OCI-LY1 (cell line): ENCODE measurements at regions not wholly inside any gene's neighbourhood (a gene's known extent, or its start where the extent isn't known, plus 50 kb on each side); places are given as distances from the start of the nearest gene placed in this dataset.

ENCODE experiments used
- H2AFZ ChIP-seq: fragments of 200-600 bp; sonication (generic), shearing (Covaris generic); 2 replicates; pipeline ENCODE4 v1.6.0; 2014; ENCODE audit warnings: antibody characterized with exemption, mild to moderate bottlenecking, low read length
- H3F3A ChIP-seq: fragments of 200-600 bp; sonication (generic), shearing (Covaris generic); 2 replicates; pipeline ENCODE4 v1.6.0; 2014; ENCODE audit warnings: mild to moderate bottlenecking, antibody characterized with exemption, low read length, moderate library complexity; ENCODE audit not compliant: insufficient read depth
- H3K27ac ChIP-seq: fragments of 200-600 bp; sonication (generic); 2 replicates; pipeline ENCODE4 v1.5.1; 2014; ENCODE audit warnings: low read length, mixed run types, mild to moderate bottlenecking, low read depth; ENCODE audit not compliant: poor library complexity, severe bottlenecking
- H3K27me3 ChIP-seq: fragments of 200-600 bp; sonication (generic); 2 replicates; pipeline ENCODE4 v1.6.0; 2014; ENCODE audit warnings: antibody characterized with exemption, mild to moderate bottlenecking, low read length, moderate library complexity; ENCODE audit not compliant: insufficient read depth
- H3K36me3 ChIP-seq: fragments of 200-600 bp; sonication (generic); 2 replicates; pipeline ENCODE4 v1.6.1; 2014; ENCODE audit warnings: mild to moderate bottlenecking, antibody characterized with exemption, low read length, moderate library complexity, mixed read lengths; ENCODE audit not compliant: insufficient read depth
- H3K4me1 ChIP-seq: fragments of 200-600 bp; sonication (generic); 2 replicates; pipeline ENCODE4 v1.5.1; 2014; ENCODE audit warnings: mild to moderate bottlenecking, low read length, moderate library complexity; ENCODE audit not compliant: insufficient read depth, severe bottlenecking
- H3K4me2 ChIP-seq: fragments of 200-600 bp; sonication (generic), shearing (Covaris generic); 2 replicates; pipeline ENCODE4 v1.6.1; 2014; ENCODE audit warnings: low read length
- H3K4me3 ChIP-seq: fragments of 200-600 bp; sonication (generic); 2 replicates; pipeline ENCODE4 v1.5.1; 2014; ENCODE audit warnings: low read length, low read depth, mild to moderate bottlenecking, mixed read lengths; ENCODE audit not compliant: poor library complexity, severe bottlenecking
- H3K79me2 ChIP-seq: fragments of 200-600 bp; shearing (Covaris generic); 2 replicates; pipeline ENCODE4 v1.6.1; 2016; ENCODE audit warnings: mixed run types, low read length, mixed read lengths; ENCODE audit not compliant: insufficient read depth
- H3K9ac ChIP-seq: fragments of 200-600 bp; sonication (generic), shearing (Covaris generic); 2 replicates; pipeline ENCODE4 v1.6.1; 2014; ENCODE audit warnings: mild to moderate bottlenecking, low read length, mixed read lengths
- H3K9me2 ChIP-seq: fragments of 200-600 bp; sonication (generic), shearing (Covaris generic); 2 replicates; pipeline ENCODE4 v1.6.1; 2014; ENCODE audit warnings: low read depth, mild to moderate bottlenecking, low read length, mixed read lengths
- H3K9me3 ChIP-seq: fragments of 200-600 bp; shearing (Covaris generic); 2 replicates; pipeline ENCODE4 v1.6.1; 2014; ENCODE audit warnings: low read length, mixed read lengths
- H4K20me1 ChIP-seq: fragments of 200-600 bp; sonication (generic), shearing (Covaris generic); 2 replicates; pipeline ENCODE4 v1.6.0; 2016; ENCODE audit warnings: mild to moderate bottlenecking, low read length; ENCODE audit not compliant: insufficient read depth
- EZH2 ChIP-seq: fragments of 200-600 bp; sonication (generic), shearing (Covaris generic); IDR thresholded peaks from 2 replicates; pipeline ENCODE4 v1.8.0; 2017; ENCODE audit warnings: borderline replicate concordance, mixed run types, mild to moderate bottlenecking, antibody characterized with exemption, low read length, moderate library complexity, mixed read lengths
- TF ChIP-seq, protein P1 (sequence below): fragments of 200-600 bp; sonication (generic), shearing (Covaris generic); IDR thresholded peaks from 2 replicates; pipeline ENCODE4 v1.5.1; 2017; ENCODE audit warnings: mild to moderate bottlenecking, antibody characterized with exemption, low read length, moderate library complexity, mixed read lengths

DNA sequence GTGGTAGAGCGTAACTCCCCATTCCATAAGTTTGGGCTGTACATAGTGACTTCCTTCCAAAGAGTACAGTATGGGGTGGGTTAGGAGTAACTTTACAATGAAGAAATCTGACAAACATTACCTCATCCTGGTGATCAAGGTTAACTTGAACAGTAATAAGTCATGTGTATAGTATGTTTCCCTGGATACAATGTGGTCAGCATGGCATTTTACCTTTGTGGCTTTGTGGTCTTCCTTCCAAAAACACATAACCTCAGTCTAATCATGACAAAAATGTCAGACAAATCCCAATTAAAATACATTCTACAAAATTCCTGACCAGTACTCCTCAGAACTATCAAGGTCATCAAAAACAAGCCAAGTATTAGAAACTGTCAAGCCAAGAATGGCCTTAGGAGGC, 225.1 kb downstream of the UBE3D start:
- Histone ChIP-seq H3K27ac (no peak overlapping the region), H4K20me1 (no peaks in the 10 kb centered on the region), H3K9ac (no peak overlapping the region), H2AFZ (no peak overlapping the region), H3F3A (no peaks in the 10 kb centered on the region), H3K36me3 (no peaks in the 10 kb centered on the region), H3K4me1 (no peaks in the 10 kb centered on the region), H3K27me3 (no peaks in the 10 kb centered on the region), H3K79me2 (no peaks in the 10 kb centered on the region), H3K9me3 (no peaks in the 10 kb centered on the region), H3K4me2 (no peak overlapping the region), H3K4me3 (no peak overlapping the region), H3K9me2 (no peaks in the 10 kb centered on the region)
- TF ChIP-seq, protein P1, sequence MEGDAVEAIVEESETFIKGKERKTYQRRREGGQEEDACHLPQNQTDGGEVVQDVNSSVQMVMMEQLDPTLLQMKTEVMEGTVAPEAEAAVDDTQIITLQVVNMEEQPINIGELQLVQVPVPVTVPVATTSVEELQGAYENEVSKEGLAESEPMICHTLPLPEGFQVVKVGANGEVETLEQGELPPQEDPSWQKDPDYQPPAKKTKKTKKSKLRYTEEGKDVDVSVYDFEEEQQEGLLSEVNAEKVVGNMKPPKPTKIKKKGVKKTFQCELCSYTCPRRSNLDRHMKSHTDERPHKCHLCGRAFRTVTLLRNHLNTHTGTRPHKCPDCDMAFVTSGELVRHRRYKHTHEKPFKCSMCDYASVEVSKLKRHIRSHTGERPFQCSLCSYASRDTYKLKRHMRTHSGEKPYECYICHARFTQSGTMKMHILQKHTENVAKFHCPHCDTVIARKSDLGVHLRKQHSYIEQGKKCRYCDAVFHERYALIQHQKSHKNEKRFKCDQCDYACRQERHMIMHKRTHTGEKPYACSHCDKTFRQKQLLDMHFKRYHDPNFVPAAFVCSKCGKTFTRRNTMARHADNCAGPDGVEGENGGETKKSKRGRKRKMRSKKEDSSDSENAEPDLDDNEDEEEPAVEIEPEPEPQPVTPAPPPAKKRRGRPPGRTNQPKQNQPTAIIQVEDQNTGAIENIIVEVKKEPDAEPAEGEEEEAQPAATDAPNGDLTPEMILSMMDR, result no peak
- TF ChIP-seq EZH2, result no peak

GRCh38 chr6:82841309-82841708, 224.3 kb downstream of the UBE3D start:
- H3K27ac ChIP-seq, result no peak overlapping the region
- no peaks in the 10 kb centered on the region for H3K4me1 ChIP-seq
- no peaks in the 10 kb centered on the region for H3K27me3 ChIP-seq
- no peak overlapping the region for H3K4me2 ChIP-seq
- no peaks in the 10 kb centered on the region for H3F3A ChIP-seq
- H3K9me3 ChIP-seq, result no peaks in the 10 kb centered on the region
- no peak overlapping the region for H3K4me3 ChIP-seq
- H3K9me2 ChIP-seq, result no peaks in the 10 kb centered on the region
- H2AFZ ChIP-seq, result no peak overlapping the region
- H4K20me1 ChIP-seq, result no peaks in the 10 kb centered on the region
- no peaks in the 10 kb centered on the region for H3K79me2 ChIP-seq
- H3K9ac ChIP-seq, result no peak overlapping the region
- H3K36me3 ChIP-seq, result no peaks in the 10 kb centered on the region
- TF ChIP-seq EZH2, result no peak
- TF ChIP-seq, protein P1, result no peak
